Gastrocnemius medialis (tissue), 4 donors: ENCODE measurements at regions not wholly inside any gene's neighbourhood (a gene's known extent, or its start where the extent isn't known, plus 50 kb on each side); places are given as distances from the start of the nearest gene placed in this dataset.

Experiments used
- ATAC-seq, 2 donors: fragments of 150-250 bp; one replicate each; pipeline ENCODE4 v1.9.1; 2016
- DNase-seq, 2 donors: peaks; one replicate each; pipeline ENCODE4 v3.0.0-alpha.2; 2019
- H3K27ac ChIP-seq, 4 donors: fragments of 200-600 bp; sonication (generic); 1 replicate in 1 of 4; 2 replicates in 3 of 4; pipeline ENCODE4 v1.5.1; 2016 to 2018; ENCODE audit warnings: mild to moderate bottlenecking in 2 of 4, moderate library complexity in 1 of 4
- H3K27me3 ChIP-seq, 3 donors: fragments of 200-600 bp; sonication (generic) in 2 of 3; 1 replicate in 1 of 3; 2 replicates in 2 of 3; pipeline versions ENCODE4 v1.5.1 to v1.6.0; 2016 to 2019; ENCODE audit warnings: mild to moderate bottlenecking in 1 of 3, moderate library complexity in 1 of 3
- H3K36me3 ChIP-seq, 2 donors: fragments of 200-600 bp; sonication (generic) in 1 of 2; one replicate each; pipeline ENCODE4 v1.5.1; 2017 to 2018
- H3K4me1 ChIP-seq, 2 donors: fragments of 200-600 bp; sonication (generic) in 1 of 2; one replicate each; pipeline ENCODE4 v1.5.1; 2016 to 2017; ENCODE audit warnings: mild to moderate bottlenecking in 2 of 2
- H3K4me3 ChIP-seq, 4 donors: fragments of 200-600 bp; sonication (generic) in 3 of 4; 1 replicate in 1 of 4; 2 replicates in 3 of 4; pipeline ENCODE4 v1.5.1; 2016 to 2019; ENCODE audit warnings: mild to moderate bottlenecking in 2 of 4
- H3K9me3 ChIP-seq, 3 donors: fragments of 200-600 bp; sonication (generic) in 2 of 3; 1 replicate in 1 of 3; 2 replicates in 2 of 3; pipeline ENCODE4 v1.5.1; 2016 to 2019
- POLR2A ChIP-seq, 2 donors: fragments of 450-650 bp; IDR thresholded peaks; one replicate each; pipeline ENCODE4 v1.6.1; 2017; ENCODE audit warnings: antibody characterized with exemption in 2 of 2, mild to moderate bottlenecking in 2 of 2, moderate library complexity in 2 of 2
- in situ Hi-C, 4 donors: fragments of 200-750 bp; cut with MboI; loops; one replicate each; pipeline versions ENCODE4 v1.15.0 to v1.8.0; 2017; ENCODE audit warnings: low sequenced_read_pairs in 4 of 4
- intact Hi-C: fragments of 100-400 bp; cut with DNase I; formaldehyde crosslinking; loops from one replicate; pipeline ENCODE4 v1.15.1; 2023; ENCODE audit warnings: low total_unique reads
- TF ChIP-seq, protein P1 (sequence below), 5 experiments: fragments of 450-650 bp in 3 of 5; fragments of 200-600 bp in 2 of 5; sonication (generic) in 2 of 5; IDR thresholded peaks in 4 of 5; conservative IDR thresholded peaks in 1 of 5; 1 replicate in 4 of 5; 2 replicates in 1 of 5; pipeline ENCODE4 v1.5.1; 2016 to 2019; ENCODE audit warnings: antibody characterized with exemption in 5 of 5, mild to moderate bottlenecking in 3 of 5, moderate library complexity in 3 of 5

DNA sequence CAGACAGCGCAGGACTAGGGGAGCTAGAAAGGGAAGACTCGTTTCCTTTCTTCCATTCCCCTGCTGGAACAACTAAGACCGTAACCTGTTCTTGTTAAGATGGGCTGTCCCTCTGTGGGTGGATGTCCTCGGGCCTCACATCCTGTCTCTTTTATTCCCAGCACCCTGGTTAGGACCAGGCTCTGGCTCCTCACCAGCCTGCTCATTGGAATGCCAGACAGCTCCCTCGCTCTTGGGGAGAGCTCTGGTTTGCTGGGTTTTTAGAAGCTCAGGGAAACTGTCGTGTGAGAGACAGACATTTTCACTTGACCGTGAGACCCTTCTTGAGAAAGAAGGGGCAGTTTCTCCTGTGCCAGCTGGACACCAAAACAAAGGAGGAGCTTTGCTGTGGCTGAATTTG is 58.1 kb upstream of the HABP2 start:
- no peaks in the 10 kb centered on the region for H3K9me3 ChIP-seq
- DNase-seq (no peak), ATAC-seq (no peak)
- TF ChIP-seq POLR2A (IDR thresholded peaks at IDR 0.05), result no peak
- TF ChIP-seq, protein P1, sequence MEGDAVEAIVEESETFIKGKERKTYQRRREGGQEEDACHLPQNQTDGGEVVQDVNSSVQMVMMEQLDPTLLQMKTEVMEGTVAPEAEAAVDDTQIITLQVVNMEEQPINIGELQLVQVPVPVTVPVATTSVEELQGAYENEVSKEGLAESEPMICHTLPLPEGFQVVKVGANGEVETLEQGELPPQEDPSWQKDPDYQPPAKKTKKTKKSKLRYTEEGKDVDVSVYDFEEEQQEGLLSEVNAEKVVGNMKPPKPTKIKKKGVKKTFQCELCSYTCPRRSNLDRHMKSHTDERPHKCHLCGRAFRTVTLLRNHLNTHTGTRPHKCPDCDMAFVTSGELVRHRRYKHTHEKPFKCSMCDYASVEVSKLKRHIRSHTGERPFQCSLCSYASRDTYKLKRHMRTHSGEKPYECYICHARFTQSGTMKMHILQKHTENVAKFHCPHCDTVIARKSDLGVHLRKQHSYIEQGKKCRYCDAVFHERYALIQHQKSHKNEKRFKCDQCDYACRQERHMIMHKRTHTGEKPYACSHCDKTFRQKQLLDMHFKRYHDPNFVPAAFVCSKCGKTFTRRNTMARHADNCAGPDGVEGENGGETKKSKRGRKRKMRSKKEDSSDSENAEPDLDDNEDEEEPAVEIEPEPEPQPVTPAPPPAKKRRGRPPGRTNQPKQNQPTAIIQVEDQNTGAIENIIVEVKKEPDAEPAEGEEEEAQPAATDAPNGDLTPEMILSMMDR (IDR thresholded peaks at IDR 0.05 in 4 of 5, conservative IDR thresholded peaks at IDR 0.05 in 1 of 5), result no peak
- no peak overlapping the region for H3K27ac ChIP-seq
- in situ Hi-C loops (no loop called here), intact Hi-C loops (no loop called here)
- no peak overlapping the region for H3K4me3 ChIP-seq
- H3K36me3 ChIP-seq, result no peaks in the 10 kb centered on the region
- no peaks in the 10 kb centered on the region for H3K4me1 ChIP-seq
- H3K27me3 ChIP-seq, result no peaks in the 10 kb centered on the region

DNA sequence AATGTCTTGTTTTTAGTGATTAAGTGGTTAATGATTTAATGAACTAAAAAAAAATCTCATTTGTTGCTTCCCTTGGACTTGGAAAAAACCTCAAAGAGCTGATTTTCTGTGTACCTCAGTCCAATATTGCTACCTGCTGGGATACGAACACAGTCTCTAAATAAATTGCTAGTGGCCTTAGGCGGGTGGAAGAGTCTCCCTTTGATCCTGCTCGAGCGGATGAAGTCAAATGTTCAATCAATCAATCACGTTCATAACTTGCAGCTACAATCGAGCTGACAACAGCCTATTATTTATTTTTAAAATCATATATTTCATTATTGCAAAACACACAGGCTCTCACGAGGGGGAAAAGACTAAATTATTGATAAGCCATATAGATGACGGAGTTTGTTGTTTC is 57.3 kb upstream of the HABP2 start:
- Histone ChIP-seq H3K27ac (no peak overlapping the region), H3K4me3 (no peak overlapping the region), H3K4me1 (no peaks in the 10 kb centered on the region), H3K27me3 (no peaks in the 10 kb centered on the region), H3K36me3 (no peaks in the 10 kb centered on the region), H3K9me3 (no peaks in the 10 kb centered on the region)
- TF ChIP-seq POLR2A (IDR thresholded peaks at IDR 0.05), result no peak
- TF ChIP-seq, protein P1 (IDR thresholded peaks at IDR 0.05 in 4 of 5, conservative IDR thresholded peaks at IDR 0.05 in 1 of 5), result no peak
- DNase-seq (no peak), ATAC-seq (no peak)
- in situ Hi-C loops (no loop called here), intact Hi-C loops (no loop called here)

DNA sequence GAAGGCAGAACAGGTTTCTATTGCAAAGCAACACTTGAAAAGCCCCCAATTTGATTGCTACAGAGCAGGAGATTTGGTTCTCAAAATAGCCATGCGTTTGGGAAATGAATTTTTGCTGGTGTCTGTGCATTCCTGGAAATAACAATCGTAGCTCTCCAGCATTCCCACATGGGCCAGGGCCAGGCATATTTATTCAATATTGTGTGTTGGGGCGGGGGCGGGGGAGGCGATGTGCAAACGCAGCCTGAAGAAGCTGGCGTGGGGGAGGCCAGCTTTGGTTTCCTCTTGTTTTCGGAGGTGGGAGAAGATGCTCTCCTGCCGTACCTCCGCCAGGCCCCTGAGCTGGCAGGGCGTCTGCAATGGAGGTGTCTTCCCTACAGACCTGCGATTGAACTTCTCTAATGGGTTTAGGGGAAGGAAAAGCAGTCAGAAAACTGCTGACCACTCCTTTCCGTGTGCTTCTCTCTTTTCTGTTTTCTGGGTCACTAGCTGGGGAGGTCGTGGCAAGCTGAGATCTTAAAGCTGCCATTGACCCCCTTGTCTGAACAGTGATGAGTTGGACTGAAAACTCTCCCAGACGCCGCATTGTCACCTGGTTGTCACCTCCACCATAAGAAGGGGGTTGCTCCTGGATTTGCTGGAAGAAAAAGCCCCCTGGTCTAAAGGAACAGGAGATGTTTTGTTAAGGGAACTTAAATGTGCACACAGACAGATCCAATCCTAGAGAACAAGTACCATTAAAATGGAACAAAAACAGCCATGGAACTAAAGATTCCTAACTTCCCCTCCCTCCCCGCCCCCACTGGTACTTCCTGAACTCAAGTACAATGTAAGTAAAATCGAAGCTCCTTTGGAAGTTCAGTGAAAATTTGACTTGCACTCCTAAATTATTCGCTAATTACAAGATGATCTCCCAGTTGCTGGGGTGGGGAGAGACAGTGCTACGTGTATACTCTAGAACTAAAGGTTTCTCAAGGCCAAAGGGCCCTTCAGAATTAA is 56.4 kb upstream of the HABP2 start:
- H3K9me3 ChIP-seq, result no peaks in the 10 kb centered on the region
- no peak for TF ChIP-seq POLR2A (IDR thresholded peaks at IDR 0.05)
- TF ChIP-seq, protein P1 (IDR thresholded peaks at IDR 0.05 in 4 of 5, conservative IDR thresholded peaks at IDR 0.05 in 1 of 5), result no peak
- no peaks in the 10 kb centered on the region for H3K27me3 ChIP-seq
- ATAC-seq, result no peak
- no peak for DNase-seq
- H3K36me3 ChIP-seq, result no peaks in the 10 kb centered on the region
- H3K27ac ChIP-seq, result no peak overlapping the region
- in situ Hi-C loops, result no loop called here
- no peaks in the 10 kb centered on the region for H3K4me1 ChIP-seq
- intact Hi-C loops, result no loop called here
- H3K4me3 ChIP-seq, result no peak overlapping the region

DNA sequence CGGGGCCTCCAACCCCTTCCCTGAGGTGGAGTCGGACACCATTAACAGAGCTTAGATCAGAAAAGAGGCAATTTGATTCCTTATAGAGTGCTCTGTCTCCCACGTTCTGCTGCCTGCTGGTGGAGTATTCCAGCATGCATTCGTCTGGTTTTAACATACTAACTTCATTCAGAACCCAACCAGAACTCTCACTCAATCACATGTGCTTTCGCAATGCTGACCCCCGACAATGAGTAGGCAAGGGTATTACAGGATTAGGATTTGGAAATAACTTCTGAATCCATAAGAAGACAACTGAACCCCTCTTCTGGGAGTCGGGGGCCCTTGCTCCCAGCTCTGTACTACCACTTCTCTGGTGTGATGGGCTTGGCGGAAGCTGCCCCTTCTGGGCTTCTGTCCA is 55.7 kb upstream of the HABP2 start:
- ATAC-seq (no peak), DNase-seq (no peak)
- Histone ChIP-seq H3K36me3 (no peaks in the 10 kb centered on the region), H3K9me3 (no peaks in the 10 kb centered on the region), H3K27ac (no peak overlapping the region), H3K4me3 (no peak overlapping the region), H3K4me1 (no peaks in the 10 kb centered on the region), H3K27me3 (no peaks in the 10 kb centered on the region)
- TF ChIP-seq, protein P1 (IDR thresholded peaks at IDR 0.05 in 4 of 5, conservative IDR thresholded peaks at IDR 0.05 in 1 of 5), result no peak
- TF ChIP-seq POLR2A (IDR thresholded peaks at IDR 0.05), result no peak
- intact Hi-C loops (no loop called here), in situ Hi-C loops (no loop called here)
